ENCODE measurements at regions not wholly inside any gene's neighbourhood (a gene's known extent, or its start where the extent isn't known, plus 50 kb on each side); places are given as distances from the start of the nearest gene placed in this dataset.

GRCh38 chr6:169913096-169913638 is 161.7 kb downstream of the ERMARD start:
- no peak for DNase-seq (ENCODE audit: low read depth, low spot score)
- H3K27ac ChIP-seq, result no peak overlapping the region

DNA sequence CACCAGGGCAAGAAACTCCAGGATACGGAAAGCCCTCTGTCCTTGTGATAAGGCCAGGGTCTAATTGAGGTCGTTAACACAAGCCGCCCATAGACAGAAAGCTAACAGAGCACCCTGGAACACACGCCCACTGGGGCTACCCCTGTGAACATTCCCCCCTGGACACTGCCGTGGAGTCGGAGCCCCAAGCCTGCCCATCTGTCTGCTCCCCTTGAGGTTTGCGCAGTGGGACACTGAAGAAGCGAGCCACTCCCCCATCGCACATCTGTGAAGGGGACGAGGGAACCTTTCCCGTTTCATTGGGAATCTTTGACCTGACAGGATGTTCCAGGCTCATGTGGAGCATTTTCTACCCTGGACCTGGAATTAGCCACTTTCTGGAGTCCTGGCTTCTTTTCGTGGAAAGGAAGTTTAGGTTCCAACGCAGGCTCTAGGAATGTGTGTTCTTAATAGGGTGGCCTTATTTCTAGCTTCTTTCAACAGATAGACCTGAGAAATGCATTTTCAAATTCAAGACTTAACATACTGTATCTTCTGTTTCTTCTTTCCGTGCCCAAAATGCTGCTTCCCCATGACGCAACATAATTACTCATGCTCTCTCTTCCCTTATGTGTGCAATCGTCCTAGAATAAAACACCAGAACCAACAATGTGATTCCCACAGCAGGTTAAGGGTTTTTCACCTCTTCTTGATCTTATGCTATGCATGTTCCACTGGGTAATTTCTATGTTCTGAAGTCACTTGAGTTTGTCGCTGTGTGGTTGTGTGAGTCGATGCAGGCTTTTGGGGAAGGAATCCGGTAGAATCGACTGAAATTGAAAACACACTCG is 161.1 kb downstream of the ERMARD start:
- no peak overlapping the region for H3K27ac ChIP-seq
- DNase-seq (ENCODE audit: low read depth, low spot score), result no peak

DNA sequence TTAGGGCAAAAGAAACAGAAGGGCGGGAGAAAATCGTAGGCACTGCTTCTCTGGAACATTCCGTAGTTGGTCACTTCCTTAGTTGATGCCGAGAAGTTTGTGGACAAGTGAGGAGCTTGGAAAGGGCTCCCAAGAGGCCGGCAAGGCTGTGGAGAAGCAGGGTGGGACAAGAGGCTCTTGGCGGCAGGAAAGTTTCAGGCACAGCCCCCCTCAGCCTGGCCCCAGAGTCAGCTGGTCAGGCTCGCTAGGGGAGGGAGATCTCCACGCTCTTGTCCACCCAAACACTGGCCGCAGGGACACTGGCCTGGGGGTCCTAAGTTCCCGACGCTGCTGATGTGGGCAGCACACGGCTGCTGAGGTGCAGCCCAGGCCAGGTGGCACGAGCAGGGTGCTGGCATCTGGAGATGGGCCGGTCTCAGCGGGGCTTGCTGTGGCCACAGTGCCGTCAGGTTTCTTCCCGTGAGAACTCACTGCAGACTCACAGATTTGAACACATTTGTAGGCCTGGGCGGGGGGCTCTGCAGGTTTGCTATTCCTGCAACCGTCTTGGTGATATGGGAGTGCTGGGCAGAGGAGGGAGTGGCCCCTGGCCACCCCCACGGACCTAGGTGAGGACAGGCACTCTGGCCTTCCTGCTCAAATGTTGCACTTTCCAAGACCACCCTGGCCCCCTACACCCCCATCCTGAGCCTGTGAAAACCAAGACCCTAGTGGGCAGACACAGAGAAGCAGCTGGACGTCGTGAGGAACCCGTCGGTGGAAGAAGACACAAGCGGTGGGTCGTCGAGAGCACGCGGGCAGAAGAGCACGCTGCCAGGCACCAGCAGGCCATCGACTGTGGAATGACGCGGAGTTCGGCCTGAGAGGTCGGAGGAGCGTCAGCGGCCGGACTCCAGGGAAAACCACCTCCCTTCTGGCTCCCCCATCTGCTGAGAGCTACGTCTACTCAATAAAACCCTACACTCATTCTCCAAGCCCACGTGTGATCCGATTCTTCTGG is 160.1 kb downstream of the ERMARD start:
- DNase-seq (ENCODE audit: low read depth, low spot score), result no peak
- H3K27ac ChIP-seq, result no peak overlapping the region

DNA sequence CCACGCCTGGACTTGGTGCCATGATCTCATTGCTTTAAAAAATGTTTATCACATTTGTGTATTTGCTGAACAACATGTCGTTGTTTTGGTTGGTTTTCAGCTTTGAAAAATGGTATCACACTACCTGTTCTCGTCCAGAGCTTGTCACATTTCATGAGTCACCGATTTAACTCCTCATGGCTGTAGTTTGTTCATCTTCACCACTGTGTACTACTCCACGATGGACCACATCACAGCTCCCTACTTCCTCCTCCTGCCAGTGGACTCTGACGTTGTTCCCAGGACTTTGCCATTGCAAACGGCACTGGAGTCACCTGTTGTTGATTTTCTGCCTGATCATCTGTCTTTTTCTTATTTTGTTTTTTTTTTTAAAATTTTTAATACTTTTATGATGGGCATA is 157.7 kb downstream of the ERMARD start:
- H3K27ac ChIP-seq, result no peak overlapping the region
- DNase-seq (ENCODE audit: low read depth, low spot score), result no peak

GRCh38 chr6:169908403-169908933 is 157.0 kb downstream of the ERMARD start:
- DNase-seq (ENCODE audit: low read depth, low spot score), result no peak
- H3K27ac ChIP-seq, result no peak overlapping the region

GRCh38 chr6:169907419-169908115 is 156.1 kb downstream of the ERMARD start:
- DNase-seq (ENCODE audit: low read depth, low spot score), result no peak
- no peak overlapping the region for H3K27ac ChIP-seq

DNA sequence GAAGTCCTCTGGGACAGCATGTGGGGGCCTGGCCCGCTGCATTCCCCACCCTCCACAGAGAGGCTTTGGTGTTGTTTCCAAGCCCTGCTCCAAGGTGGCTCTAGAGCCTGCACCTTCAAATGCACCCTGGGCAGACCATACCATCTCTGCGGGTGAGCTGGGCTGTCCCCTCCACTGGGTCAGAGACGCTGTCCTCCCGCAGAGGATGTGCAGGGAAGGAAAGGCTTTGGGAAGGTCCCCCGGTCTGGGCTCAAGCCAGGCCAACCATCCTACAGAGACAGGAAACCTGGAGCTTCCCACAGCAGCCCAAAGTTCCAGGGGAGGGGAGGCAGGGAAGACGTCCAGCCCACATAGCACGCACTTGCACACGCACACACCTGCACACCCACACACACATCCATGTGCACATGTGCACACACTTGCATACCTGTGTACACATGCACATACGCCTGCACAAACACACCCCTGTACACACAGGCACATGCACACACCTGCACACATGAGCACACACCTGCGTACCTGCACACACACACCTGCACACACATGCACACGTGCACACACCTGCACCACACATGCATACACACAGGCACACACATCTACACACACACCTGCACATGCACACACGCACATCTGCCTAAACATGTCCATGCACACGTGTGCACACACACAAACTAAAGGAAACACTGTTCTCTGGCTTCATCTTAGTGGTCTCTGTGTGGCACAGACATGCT is 155.4 kb downstream of the ERMARD start:
- DNase-seq (ENCODE audit: low read depth, low spot score), result no peak

DNA sequence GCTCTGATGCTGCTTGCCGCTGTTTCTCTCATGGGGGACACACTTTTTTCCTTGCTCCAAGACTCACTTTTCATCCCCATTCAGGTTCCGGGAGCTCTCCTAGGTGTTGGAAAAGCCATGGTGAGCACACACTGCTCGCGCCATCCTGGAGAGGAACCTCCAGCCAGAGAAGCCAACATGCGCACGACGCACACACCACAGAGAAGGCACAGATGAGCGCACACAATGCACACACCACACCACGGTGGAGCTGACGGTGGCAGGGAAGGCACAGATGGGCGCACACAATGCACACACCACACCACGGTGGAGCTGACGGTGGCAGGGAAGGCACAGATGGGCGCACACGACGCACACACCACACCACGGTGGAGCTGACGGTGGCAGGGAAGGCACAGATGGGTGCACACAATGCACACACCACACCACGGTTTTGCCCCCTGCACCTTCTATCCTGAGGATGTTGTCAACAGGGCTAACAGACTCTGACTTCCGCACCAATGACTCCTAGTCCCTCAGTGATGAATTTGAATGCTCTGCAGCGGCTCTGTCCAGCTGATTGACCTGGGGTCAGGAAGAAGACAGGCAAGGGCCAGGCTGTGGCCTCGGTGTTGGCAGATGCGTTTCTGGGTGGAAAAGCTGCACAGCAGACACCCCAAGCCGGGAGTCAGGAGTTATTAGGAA is 154.7 kb downstream of the ERMARD start:
- DNase-seq (ENCODE audit: low read depth, low spot score), result no peak
- H3K27ac ChIP-seq, result no peak overlapping the region

More for the DNA sequence above, 155.4 kb downstream of the ERMARD start:
- no peak overlapping the region for H3K27ac ChIP-seq

- no peak for DNase-seq (ENCODE audit: low read depth, low spot score)
- H3K27ac ChIP-seq, result no peak overlapping the region
These were observed 153.8 kb downstream of the ERMARD start for GRCh38 chr6:169905041-169905807.

DNA sequence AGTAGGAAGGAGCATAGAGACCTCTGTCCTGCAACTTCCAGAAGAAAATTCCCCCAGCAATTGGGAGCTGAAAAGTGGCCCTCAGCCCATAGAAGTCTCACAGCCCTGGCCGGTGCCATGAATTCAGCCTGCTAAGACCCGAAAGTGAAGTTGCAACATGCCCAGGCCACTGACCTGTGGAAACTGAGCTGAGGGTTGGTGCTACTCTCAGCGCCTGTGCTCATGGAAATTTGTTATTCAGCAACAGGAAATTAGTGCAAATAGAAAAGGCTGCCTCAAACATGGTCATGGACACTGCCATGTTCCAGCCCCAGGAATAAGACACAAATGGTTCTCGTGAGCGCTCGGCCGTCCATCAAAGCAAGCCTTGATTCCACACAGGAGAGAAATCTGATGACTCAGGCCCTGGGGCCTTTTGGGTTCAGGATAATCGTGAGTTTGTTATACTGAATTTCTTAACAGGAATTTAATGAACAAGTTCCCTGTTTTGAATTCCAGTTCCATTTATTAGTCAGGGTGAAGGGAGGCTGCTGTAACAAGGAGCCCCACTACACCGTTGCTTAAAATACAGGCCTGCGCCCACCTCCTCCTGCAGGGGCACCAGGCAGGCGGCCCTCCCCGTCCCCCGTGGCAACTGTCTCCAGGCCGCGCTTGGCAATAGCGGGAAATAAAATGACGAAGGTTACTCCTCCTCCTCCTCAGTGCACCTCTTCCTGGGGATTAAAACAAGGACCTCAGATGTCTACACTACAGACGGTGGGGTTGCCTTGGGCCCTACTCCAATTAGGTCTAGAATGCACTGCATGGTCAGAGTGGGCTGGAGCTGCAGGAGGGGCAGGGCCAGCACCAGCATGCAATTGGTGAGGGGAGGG is 152.9 kb downstream of the ERMARD start:
- no peak overlapping the region for H3K27ac ChIP-seq
- no peak for DNase-seq (ENCODE audit: low read depth, low spot score)

GRCh38 chr6:169903122-169903521 is 151.7 kb downstream of the ERMARD start:
- DNase-seq (ENCODE audit: low read depth, low spot score), result no peak
- H3K27ac ChIP-seq, result no peak overlapping the region

- H3K27ac ChIP-seq, result no peak overlapping the region
- no peak for DNase-seq (ENCODE audit: low read depth, low spot score)
These were observed 151.2 kb downstream of the ERMARD start for GRCh38 chr6:169902604-169903003.

GRCh38 chr6:169902070-169902469 is 150.6 kb downstream of the ERMARD start:
- H3K27ac ChIP-seq, result no peak overlapping the region

GRCh38 chr6:169899481-169900145 is 148.2 kb downstream of the ERMARD start:
- H3K27ac ChIP-seq, result no peak overlapping the region
- no peak for DNase-seq (ENCODE audit: low read depth, low spot score)

More at GRCh38 chr6:169902070-169902469, 150.6 kb downstream of the ERMARD start:
- no peak for DNase-seq (ENCODE audit: low read depth, low spot score)

DNA sequence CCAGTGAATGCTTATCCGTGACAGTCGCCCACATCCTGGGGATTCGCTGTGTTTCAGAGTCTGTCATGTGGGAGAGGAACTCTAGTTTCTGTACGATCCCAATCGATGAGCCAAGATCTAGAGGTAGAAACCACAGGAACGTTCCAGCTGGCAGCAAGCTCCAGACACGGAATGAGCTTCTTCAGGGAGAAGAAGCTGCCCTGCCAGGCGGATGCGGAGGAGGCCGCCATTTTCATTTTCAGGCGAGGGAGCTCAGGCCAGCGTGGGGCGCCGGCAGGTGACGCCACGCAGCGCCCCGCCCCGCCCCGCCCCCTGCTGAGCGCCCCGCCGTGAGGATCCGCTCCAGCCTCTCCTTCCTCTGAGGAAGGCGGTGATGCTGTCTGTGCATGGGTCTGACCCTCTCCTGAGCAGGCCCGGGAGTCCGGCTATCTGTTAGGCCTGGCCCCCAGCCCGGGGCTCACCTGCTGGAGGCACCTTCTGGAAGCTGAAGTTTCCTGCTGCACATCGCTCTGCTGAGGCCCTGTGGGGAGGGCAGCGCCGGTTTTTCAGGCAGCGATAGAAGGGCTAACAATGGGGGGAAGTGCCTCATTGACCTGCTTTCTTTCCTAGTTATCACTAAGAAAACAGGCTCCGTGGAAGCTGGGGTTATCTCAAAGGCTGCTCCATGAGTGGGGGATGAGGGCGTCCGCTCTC is 147.5 kb downstream of the ERMARD start:
- no peak for DNase-seq (ENCODE audit: low read depth, low spot score)
- no peak overlapping the region for H3K27ac ChIP-seq
